HG02885 (cell line): ENCODE measurements at regions not wholly inside any gene's neighbourhood (a gene's known extent, or its start where the extent isn't known, plus 50 kb on each side); places are given as distances from the start of the nearest gene placed in this dataset.

ENCODE experiments used
- ATAC-seq: cut with Tn5 transposase; IDR thresholded peaks from one replicate; pipeline ENCODE4 v1.9.1; 2021; ENCODE audit warnings: mild to moderate bottlenecking; ENCODE audit not compliant: unreplicated experiment, poor library complexity

DNA sequence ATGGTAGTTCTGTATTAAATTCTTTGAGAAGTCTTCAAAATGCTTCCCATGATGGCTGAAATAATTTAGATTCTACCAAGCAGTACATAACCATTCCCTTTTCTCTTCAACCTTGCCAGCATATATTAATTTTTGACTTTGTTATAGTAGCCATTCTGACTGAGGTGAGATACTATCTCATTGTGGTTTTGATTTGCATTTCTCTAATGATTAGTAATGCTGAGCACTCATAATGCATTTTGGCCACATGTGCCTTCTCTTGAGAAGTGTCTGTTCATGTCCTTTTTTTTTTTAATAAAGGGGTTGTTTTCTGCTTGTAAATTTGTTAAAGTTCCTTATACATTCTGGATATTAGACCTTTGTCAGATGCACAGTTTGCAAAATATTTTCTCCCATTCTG, 173.9 kb downstream of the CALCRL start:
- no peak for ATAC-seq

DNA sequence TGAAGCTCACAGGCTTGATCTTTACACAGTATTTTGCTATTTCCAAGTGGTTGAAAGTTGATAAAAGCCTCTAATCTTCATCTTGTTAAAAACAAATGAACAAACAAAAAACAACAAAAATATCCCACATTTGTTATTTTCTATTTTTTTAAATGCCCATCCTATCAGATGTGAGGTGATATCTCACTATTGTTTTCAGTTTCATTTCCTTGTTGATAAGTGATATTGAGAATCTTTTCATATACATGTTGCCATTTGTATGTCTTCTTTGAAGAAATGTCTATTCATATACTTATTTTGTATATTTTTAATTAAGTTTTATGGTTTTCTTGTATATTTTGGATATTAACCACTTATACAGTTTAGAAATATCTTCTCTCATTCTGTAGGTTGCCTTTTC, 175.8 kb downstream of the CALCRL start:
- ATAC-seq, result peak; percentile 50

DNA sequence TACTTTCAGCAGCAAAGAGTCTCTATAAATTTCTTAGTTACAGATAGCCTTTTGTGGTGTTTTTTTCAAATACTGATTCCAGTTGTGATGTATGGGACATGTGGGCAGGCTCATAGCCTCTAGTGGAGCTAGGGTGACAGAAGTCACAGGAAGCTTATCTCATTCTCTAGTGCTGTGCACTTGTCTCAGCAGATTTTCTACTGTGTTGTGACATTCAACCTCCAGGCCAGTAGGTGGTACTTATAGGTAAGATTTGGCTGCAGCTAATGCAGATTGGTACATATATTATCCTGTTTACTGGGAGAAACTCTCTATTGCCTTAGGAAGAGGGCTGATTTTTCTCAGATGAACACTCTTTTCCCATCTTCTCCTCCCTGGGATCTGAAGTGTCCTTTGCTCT, 176.2 kb downstream of the CALCRL start:
- no peak for ATAC-seq

DNA sequence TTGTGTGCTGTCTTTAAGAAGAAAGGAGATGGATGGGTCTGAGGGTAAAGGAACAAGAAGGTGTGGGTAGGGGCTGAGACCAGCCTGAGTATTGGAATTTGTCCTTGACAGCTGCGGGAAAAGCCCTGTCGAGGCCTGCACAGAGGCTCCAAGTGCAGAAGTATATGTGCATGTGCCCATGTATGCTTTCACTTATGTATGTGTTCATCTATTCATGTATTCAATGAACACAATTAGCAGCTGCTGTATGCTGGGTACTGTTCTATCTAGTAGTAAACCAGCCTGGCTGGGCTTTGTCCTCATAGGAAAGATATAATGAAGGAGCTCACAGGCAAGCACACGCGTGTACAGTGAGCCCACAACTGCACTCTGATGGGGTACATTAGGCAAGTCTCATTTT, 181.4 kb downstream of the CALCRL start:
- ATAC-seq, result no peak

DNA sequence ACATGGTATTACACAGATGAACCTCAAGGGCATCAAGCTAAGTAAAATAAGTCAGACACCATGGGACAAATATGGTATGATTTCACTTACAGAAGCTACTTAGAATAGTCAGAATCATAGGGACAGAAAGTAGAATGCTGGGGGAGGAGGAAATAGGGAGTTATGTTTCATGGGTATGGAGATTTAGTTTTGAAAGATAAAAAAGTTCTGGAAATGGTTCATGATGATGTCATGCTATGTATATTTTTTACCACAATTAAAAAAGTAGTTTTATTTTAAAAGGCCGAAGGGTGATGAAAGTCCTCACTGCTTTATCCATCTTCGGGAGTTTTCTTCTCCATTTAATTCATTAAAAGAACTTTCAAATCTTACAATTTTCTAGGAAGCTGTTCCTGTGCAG, 181.9 kb downstream of the CALCRL start:
- no peak for ATAC-seq

DNA sequence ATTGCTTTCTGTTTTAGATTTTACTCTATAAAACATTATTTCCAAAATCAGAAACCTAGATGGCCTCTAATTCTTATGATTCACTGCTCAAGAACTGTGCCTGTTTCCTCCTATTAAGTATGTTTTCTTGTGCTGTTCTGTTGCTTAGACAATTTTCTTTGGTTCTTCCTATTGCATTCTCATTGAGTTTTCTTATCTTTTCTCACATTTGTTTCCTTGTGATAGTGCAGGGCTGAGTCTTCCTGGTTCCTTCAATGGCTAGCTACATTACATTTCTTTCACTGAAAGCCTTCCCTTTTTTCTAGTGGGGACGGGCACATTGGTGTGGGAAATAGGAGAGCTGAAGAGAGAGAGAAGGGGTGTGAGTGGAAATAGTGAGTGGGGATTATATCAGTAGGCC, 183.4 kb downstream of the CALCRL start:
- ATAC-seq, result no peak

DNA sequence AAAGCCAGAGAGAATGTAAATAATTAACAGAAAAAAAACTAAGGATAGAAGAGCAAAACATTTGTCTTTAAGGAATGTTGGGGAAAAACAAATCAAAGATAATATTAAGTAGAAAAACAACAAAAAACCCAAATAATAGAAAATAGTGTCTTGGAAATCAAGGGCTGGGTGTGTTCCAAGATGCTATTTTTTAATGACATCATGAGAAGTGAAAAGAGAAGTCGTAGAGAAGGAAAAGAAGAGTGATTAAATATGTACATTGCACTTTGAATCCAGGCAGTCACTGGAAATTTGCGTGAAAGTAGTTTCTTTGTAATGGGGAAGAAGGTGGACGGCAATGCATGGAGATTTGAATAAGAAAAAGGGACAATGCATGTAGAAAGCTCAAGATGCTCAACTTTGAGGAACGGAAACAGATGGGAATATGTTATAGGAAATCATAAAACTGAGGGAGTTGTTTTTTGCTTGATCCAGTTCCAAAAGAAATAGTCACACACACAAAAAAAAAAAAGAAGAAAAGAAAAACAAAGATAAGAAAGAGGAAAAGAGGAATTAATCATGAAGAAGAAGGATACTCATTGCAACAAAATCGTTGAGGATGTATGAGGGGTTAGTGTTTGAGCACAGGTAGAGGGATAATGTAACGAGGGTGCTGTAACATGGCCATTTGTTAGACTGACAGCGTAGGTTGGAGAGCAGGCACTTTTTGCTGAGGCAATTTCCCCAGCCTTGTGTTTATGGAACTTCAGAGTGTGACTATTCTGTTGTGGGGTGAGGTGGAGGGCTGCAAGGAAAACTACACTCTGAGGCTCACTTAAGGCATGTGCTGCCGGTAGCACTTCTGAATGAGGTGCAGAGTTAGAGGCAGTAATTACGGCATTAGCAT, 184.1 kb downstream of the CALCRL start:
- no peak for ATAC-seq

DNA sequence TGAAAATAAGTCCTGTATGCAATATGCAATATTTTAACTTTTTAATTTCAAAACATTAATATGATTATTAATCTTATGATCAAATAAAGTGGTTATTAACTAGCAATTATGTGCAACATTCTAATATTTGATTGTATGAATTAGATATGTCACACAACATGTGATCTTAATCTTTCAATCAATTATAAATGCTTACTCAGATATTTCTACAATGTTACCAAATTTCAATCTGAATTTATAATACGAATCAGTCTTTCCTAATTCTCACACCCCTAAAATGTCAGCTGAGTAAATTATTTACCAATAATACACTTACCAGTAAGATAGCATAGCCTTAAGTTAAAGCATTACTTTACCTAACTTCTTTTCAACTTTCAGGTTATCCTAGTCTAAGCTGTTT, 186.3 kb downstream of the CALCRL start:
- no peak for ATAC-seq

DNA sequence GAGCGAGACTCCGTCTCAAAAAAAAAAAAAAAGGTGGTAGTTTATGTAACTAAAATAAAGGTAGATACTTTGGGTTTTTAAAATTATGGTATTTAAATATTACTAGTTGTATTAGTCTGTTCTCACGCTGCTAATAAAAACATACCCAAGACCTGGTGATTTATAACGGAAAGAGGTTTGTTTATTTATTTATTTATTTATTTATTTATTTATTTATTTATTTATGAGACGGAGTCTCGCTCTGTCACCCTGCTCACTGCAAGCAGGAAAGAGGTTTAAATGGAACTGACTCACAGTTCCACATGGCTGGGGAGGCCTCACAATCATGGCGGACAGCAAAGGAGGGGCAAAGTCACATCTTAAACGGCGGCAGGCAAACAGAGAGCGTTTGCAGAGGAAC, 196.0 kb downstream of the CALCRL start:
- ATAC-seq, result no peak

DNA sequence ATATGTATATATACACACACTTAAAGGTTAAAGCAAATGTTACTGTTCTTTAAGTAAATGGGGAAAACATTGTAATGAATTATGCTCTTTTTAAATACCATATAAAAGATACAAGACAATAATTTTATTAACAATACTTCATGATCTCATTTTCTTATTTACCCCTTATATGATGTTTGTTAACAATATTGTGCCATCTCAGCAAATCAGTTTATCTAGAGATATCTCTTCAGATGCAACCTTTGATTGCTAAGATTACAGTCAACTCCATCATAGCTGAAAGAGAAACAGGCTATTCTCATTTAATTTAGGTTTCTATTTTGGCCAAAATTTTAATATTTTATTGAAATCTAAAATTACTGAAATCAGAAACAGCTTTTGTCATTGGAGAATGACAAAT, 197.9 kb downstream of the CALCRL start:
- no peak for ATAC-seq

DNA sequence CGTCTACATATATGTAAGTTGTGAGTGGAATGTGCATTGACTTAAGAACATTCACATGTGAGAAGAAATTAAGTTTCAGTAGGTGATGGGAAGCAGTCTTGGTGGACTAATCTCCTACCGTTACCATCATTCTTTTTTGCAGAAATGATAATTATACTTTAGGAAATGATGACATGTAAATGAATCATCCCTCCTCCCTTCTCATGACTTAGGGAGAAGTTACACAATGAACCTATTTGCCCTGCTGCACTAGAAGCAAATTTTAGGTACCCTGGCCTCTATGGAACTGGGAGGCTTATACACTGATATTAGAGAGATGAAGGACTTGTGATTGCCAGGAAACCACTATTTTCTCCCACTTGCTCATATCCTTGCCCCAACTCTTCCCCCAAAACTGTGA, 214.2 kb downstream of the CALCRL start:
- ATAC-seq, result no peak

DNA sequence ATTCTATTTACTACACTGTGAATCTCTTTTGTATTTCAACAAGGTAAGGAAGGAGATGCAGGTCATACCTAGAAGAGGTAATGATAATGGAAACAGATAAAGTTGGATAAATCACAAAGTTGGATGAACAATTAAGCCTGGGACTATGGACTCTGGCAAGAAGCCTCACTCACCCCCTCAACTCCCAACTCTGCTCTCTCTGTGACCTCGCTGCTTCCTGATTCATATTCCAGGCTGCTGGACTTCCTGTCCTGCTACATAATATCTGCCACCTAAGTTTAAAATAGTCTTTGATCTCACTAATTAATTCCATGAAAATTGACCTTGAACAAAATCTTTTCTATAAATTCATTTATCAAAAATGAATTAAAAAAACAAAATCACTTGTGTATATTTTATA, 215.3 kb downstream of the CALCRL start:
- no peak for ATAC-seq

DNA sequence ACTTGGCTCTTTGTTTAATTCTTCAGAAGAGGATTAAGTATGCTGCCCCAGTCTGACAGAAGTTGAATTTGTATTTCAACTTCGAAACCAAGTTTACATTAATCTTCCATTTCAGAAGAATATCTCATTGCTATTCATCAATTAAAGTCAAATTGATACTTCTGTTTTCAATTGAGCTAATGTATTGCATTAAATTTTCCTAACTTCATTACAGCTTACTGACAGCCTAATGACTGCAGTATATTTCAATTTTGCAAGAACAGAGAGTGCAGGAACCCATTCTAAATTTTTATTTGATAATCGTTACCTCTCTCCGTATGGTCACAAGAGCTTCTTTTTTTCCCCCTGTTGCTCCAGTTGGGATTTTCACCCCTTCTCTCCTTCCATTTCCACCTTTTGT, 218.0 kb downstream of the CALCRL start:
- ATAC-seq, result no peak

DNA sequence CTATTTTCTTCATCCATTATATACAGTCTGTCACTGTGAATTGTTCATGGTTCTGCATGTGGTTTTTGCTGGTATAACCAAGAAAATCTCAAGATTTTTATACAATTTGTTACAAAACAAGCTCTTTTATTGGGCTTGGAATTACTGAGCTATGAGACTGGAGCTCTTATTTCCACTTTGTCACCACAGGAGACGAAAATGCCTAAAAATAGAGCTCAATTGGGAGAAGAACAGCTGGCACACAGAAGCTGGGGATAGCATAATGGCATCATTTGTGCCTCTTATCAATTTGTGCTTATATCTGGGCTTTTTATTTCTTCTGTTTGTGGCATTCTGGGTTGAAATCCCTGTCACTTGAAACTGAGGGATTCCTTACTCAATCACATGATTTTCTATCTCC, 219.1 kb downstream of the CALCRL start:
- no peak for ATAC-seq

DNA sequence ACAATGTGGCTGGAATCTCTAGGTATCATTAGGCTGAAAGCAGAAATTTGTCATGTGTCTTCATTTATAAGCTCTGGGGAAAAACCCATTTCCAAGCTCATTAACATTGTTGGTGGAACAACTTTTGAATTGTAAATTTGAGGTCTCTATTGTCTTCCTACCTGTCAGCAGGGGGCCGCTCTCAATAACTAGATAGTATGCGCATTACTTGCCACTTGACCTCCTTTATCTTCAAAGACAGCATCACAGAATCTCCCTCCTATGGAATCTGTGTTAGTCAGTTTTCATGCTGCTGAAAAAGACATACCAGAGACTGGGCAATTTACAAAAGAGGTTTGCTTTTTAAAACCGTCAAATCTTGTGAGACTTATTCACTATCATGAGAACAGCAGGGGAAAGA, 223.1 kb downstream of the CALCRL start:
- no peak for ATAC-seq

DNA sequence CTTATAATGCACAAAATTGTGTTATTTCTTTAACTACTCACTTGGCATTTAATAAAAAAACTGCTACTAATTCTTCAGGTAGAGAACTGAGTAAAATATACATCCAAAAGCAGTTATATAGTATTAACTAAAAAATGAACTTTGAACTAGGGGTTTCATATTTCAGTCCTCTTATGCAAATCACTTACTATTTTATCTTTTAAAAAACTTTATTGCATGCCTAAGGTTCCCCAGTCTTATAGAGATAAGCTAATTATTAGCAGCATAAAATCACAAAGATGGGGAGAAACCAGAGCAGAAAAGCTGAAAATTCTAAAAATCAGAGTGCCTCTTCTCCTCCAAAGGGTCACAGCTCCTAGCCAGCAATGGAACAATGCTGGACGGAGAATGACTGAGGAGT, 228.0 kb downstream of the CALCRL start:
- no peak for ATAC-seq

DNA sequence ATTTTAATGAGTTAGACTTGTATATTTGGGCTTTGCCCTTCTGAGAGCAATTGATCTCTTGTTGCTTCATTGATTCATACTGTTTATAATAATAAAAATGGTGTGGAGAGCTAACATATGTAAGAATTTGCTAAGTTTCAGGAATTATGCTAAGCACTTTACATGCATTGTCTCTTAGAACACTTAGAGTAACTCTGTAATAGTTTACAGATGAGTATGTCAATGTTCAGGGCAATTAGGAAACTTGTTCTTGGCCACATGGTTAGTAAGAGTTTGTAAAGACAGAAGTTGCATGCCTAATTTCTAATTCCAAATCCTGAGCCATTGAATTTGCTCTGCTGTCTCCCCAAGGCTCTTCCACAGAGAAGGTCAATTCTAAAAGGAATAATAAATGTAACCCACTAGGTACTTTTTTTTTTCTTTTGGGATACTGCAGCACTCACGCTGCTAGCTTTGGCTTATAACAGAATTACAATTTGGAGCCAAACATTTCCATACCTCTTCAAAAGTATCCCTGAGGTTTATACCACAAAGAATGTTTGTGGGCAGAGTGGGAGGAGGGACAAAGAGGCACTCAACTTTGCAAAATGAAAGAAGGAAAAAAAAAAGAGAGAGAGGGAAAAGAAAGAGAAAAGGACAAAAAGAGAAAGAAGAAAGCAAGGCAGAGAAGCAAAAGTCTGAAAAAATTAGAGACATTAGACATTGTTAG, 232.4 kb downstream of the CALCRL start:
- no peak for ATAC-seq

DNA sequence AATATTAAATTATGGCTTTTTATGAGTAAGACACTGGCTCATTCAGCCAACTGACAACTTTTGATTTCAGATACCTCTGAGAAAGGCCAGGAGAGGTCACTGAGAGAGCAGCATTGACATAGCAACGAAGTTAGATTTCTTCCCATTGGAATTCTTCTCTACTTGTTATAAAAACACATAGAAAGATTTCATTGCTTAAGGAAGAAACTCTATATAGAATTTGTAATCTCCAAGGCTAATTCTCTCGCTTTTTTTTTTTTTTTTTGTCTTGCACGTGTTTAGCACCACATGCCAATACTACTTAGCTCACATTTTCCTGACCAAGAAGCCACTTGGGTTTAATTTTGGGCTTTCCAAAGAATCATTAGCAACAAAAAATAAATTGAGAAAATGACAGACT, 233.7 kb downstream of the CALCRL start:
- ATAC-seq, result no peak

DNA sequence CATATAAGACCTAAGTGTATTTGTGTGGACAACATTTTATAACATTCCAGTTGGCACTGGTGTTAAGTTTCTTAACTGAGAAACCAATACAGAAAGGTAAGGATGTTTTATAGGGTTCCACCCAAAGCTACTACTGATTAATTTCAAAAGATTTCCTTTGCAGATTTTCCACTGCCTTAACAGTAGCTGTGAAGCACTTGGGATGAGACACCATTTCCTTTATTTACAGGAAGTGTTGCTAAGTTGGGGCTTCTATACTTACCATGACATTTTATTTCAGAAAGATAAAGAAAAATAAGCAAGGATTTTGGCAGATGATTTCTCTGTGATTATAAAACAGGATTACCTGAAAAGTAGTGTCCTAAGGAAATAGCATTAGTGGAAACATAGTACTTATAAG, 234.3 kb downstream of the CALCRL start:
- no peak for ATAC-seq

DNA sequence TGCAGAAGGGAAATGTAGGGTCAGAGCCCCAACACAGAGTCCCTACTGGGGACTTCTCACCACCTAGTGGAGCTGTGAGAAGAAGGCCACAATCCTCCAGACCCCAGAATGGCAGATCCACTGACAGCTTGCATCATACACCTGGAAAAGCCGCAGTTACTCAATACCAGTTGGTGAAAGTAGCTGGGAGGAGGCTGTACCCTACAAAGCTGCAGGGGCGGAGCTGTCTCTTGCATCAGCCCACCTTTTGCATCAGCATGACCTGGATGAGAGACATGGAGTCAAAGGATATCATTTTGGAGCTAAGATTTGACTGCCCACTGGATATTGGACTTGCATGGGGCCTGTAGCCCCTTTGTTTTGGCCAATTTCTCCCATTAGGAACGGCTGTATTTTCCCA, 237.3 kb downstream of the CALCRL start:
- no peak for ATAC-seq

DNA sequence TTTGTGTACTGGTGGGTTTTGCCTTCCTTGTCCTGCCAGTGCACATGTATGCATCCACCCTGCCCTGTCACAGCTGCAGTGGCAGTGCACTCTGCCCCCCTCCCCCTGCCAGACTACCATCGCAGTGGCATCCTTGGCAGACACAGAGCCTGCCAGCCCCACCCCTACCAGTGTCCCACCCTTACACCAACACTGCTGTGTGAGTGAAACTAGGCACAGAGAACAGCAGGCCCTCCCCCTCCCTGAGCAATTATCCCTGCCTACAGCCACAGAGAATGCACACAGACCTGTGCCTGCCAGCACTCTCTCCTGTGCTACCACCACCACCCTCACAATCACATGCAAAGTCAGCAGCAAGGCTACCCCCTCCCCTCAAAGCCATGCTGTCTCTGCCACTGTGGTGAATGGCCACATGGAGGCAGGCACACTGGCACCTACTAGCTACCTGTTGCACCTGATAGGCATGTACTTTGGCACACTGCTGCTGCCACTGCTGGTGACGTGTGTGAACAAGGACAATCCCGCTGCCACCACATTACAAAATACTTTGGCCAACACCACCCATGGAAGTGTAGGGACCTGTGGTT, 239.8 kb downstream of the CALCRL start:
- ATAC-seq, result no peak

DNA sequence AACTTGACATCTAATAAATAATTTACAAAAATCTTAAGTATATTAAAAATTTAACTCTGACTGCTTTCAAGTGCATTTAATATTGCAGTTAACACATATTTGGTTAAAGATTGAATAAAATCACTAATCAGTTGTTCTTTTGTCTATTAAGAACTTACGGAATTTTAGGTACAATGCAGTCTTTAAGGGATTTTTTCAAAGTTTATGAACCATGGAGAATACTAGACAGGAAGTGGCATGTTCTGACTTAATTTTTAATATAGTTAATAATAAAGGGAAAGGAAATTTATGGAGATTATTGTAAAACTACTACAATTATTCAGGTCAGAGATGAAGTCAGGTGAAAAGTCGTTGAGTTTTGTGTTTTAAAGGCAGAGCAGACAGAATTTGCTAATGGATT, 240.9 kb downstream of the CALCRL start:
- ATAC-seq, result no peak
